Renal cortex interstitium (tissue), 11 donors: ENCODE measurements at regions not wholly inside any gene's neighbourhood (a gene's known extent, or its start where the extent isn't known, plus 50 kb on each side); places are given as distances from the start of the nearest gene placed in this dataset.

Experiments
- DNase-seq, 11 donors: peaks; one replicate each; pipeline ENCODE4 v3.0.0-alpha.2; 2013; ENCODE audit warnings: low read depth in 9 of 11, low spot score in 4 of 11; ENCODE audit errors: extremely low read depth in 1 of 11

GRCh38 chr16:88289001-88289400, 93.8 kb upstream of the ZNF469 start:
- DNase-seq, result no peak

- DNase-seq, result no peak
Observed at GRCh38 chr16:88289561-88289960, 93.2 kb upstream of the ZNF469 start.

- no peak for DNase-seq
Observed at GRCh38 chr16:88289968-88290401, 92.8 kb upstream of the ZNF469 start.

- no peak for DNase-seq
Observed at GRCh38 chr16:88290850-88291830, 91.6 kb upstream of the ZNF469 start.

GRCh38 chr16:88292007-88292970, 90.5 kb upstream of the ZNF469 start:
- DNase-seq, result no peak

GRCh38 chr16:88293097-88293496, 89.7 kb upstream of the ZNF469 start:
- DNase-seq, result no peak

GRCh38 chr16:88295671-88296436, 86.9 kb upstream of the ZNF469 start:
- DNase-seq, result no peak

GRCh38 chr16:88296437-88297177, 86.2 kb upstream of the ZNF469 start:
- DNase-seq, result no peak

GRCh38 chr16:88297178-88297720, 85.5 kb upstream of the ZNF469 start:
- DNase-seq, result no peak

GRCh38 chr16:88298181-88298832, 84.5 kb upstream of the ZNF469 start:
- no peak for DNase-seq

GRCh38 chr16:88298833-88299745, 83.7 kb upstream of the ZNF469 start:
- no peak for DNase-seq

GRCh38 chr16:88299751-88300462, 82.9 kb upstream of the ZNF469 start:
- no peak for DNase-seq

GRCh38 chr16:88300463-88300835, 82.3 kb upstream of the ZNF469 start:
- no peak for DNase-seq

GRCh38 chr16:88301431-88301830, 81.3 kb upstream of the ZNF469 start:
- DNase-seq, result no peak

GRCh38 chr16:88301886-88302285, 80.9 kb upstream of the ZNF469 start:
- no peak for DNase-seq

GRCh38 chr16:88302666-88303065, 80.1 kb upstream of the ZNF469 start:
- DNase-seq, result no peak
